ENCODE measurements at regions not wholly inside any gene's neighbourhood (a gene's known extent, or its start where the extent isn't known, plus 50 kb on each side); places are given as distances from the start of the nearest gene placed in this dataset.
"Not testable (repeated sequence)": the region's sequence is repeated elsewhere in the genome, so short reads cannot be mapped to it uniquely, and the experiment has no call there.

GRCh38 chr2:84026818-84027217 lies 432.3 kb downstream of the SUCLG1 start:
- Mint-ChIP-seq H3K36me3 (no peaks in the 10 kb centered on the region), H3K9me3 (no peaks in the 10 kb centered on the region), H3K27ac (no peak overlapping the region), H3K4me3 (no peak overlapping the region), H3K4me1 (no peaks in the 10 kb centered on the region), H3K27me3 (peaks cover 2% of the 10 kb centered on the region)
- POLR2A ChIA-PET, result no interaction called here
- DNase-seq (no peak), ATAC-seq (ENCODE audit: low read depth) (no peak)

- Mint-ChIP-seq H3K27me3 (peaks cover 2% of the 10 kb centered on the region), H3K9me3 (no peaks in the 10 kb centered on the region), H3K4me1 (no peaks in the 10 kb centered on the region), H3K27ac (no peak overlapping the region), H3K4me3 (no peak overlapping the region), H3K36me3 (no peaks in the 10 kb centered on the region)
- DNase-seq (no peak), ATAC-seq (ENCODE audit: low read depth) (no peak)
- POLR2A ChIA-PET, result no interaction called here
Measured at GRCh38 chr2:84022810-84023431, 436.2 kb downstream of the SUCLG1 start.

- no peak overlapping the region for H3K4me3 Mint-ChIP-seq
Measured at GRCh38 chr2:84017010-84017409, 442.1 kb downstream of the SUCLG1 start.

GRCh38 chr2:84016183-84016582 lies 442.9 kb downstream of the SUCLG1 start:
- no peaks in the 10 kb centered on the region for H3K9me3 Mint-ChIP-seq
- H3K27me3 Mint-ChIP-seq, result peaks cover 5% of the 10 kb centered on the region
- DNase-seq, result no peak
- H3K4me3 Mint-ChIP-seq, result no peak overlapping the region
- ATAC-seq (ENCODE audit: low read depth), result no peak
- no peaks in the 10 kb centered on the region for H3K36me3 Mint-ChIP-seq
- H3K4me1 Mint-ChIP-seq, result no peaks in the 10 kb centered on the region
- H3K27ac Mint-ChIP-seq, result no peak overlapping the region
- POLR2A ChIA-PET, result no interaction called here

More at GRCh38 chr2:84017010-84017409, 442.1 kb downstream of the SUCLG1 start:
- Mint-ChIP-seq H3K36me3 (no peaks in the 10 kb centered on the region), H3K27me3 (peaks cover 5% of the 10 kb centered on the region), H3K9me3 (no peaks in the 10 kb centered on the region), H3K27ac (no peak overlapping the region), H3K4me1 (no peaks in the 10 kb centered on the region)
- no peak for ATAC-seq (ENCODE audit: low read depth)
- no peak for DNase-seq
- POLR2A ChIA-PET, result no interaction called here

- no peaks in the 10 kb centered on the region for H3K27me3 Mint-ChIP-seq
- DNase-seq (no peak), ATAC-seq (ENCODE audit: low read depth) (no peak)
- no peak overlapping the region for H3K27ac Mint-ChIP-seq
- H3K36me3 Mint-ChIP-seq, result no peaks in the 10 kb centered on the region
- POLR2A ChIA-PET, result no interaction called here
- no peaks in the 10 kb centered on the region for H3K9me3 Mint-ChIP-seq
- no peaks in the 10 kb centered on the region for H3K4me1 Mint-ChIP-seq
- no peak overlapping the region for H3K4me3 Mint-ChIP-seq
Measured at GRCh38 chr2:83997889-83998288, 461.2 kb downstream of the SUCLG1 start.

GRCh38 chr2:83994633-83995179 lies 464.4 kb downstream of the SUCLG1 start:
- no peak for DNase-seq
- Mint-ChIP-seq H3K9me3 (no peaks in the 10 kb centered on the region), H3K4me3 (no peak overlapping the region), H3K27ac (no peak overlapping the region), H3K4me1 (no peaks in the 10 kb centered on the region), H3K36me3 (no peaks in the 10 kb centered on the region), H3K27me3 (peaks cover 2% of the 10 kb centered on the region)
- POLR2A ChIA-PET, result no interaction called here
- no peak for ATAC-seq (ENCODE audit: low read depth)

GRCh38 chr2:83993873-83994632 lies 465.0 kb downstream of the SUCLG1 start:
- POLR2A ChIA-PET, result no interaction called here
- no peak for DNase-seq
- Mint-ChIP-seq H3K4me1 (no peaks in the 10 kb centered on the region), H3K27ac (no peak overlapping the region), H3K9me3 (no peaks in the 10 kb centered on the region), H3K27me3 (peaks cover 2% of the 10 kb centered on the region), H3K36me3 (no peaks in the 10 kb centered on the region), H3K4me3 (no peak overlapping the region)
- no peak for ATAC-seq (ENCODE audit: low read depth)

GRCh38 chr2:83991992-83992391 lies 467.1 kb downstream of the SUCLG1 start:
- H3K27ac Mint-ChIP-seq, result no peak overlapping the region
- no peak overlapping the region for H3K4me3 Mint-ChIP-seq
- ATAC-seq (ENCODE audit: low read depth) (no peak), DNase-seq (no peak)
- POLR2A ChIA-PET, result no interaction called here
- no peaks in the 10 kb centered on the region for H3K36me3 Mint-ChIP-seq
- H3K9me3 Mint-ChIP-seq, result no peaks in the 10 kb centered on the region
- H3K4me1 Mint-ChIP-seq, result no peaks in the 10 kb centered on the region
- H3K27me3 Mint-ChIP-seq, result peaks cover 2% of the 10 kb centered on the region

- no peak for DNase-seq
- POLR2A ChIA-PET, result no interaction called here
- H3K27me3 Mint-ChIP-seq, result peaks cover 2% of the 10 kb centered on the region
- no peak for ATAC-seq (ENCODE audit: low read depth)
- H3K36me3 Mint-ChIP-seq, result no peaks in the 10 kb centered on the region
- no peaks in the 10 kb centered on the region for H3K4me1 Mint-ChIP-seq
- no peak overlapping the region for H3K4me3 Mint-ChIP-seq
- no peak overlapping the region for H3K27ac Mint-ChIP-seq
- no peaks in the 10 kb centered on the region for H3K9me3 Mint-ChIP-seq
Measured at GRCh38 chr2:83990636-83991035, 468.4 kb downstream of the SUCLG1 start.

GRCh38 chr2:83976628-83977027 lies 482.5 kb downstream of the SUCLG1 start:
- not testable (repeated sequence) for H3K4me3 Mint-ChIP-seq

GRCh38 chr2:83972128-83972527 lies 487.0 kb downstream of the SUCLG1 start:
- H3K4me1 Mint-ChIP-seq, result no peaks in the 10 kb centered on the region
- DNase-seq (no peak), ATAC-seq (ENCODE audit: low read depth) (no peak)
- peaks cover 2% of the 10 kb centered on the region for H3K9me3 Mint-ChIP-seq
- POLR2A ChIA-PET, result no interaction called here
- H3K36me3 Mint-ChIP-seq, result no peaks in the 10 kb centered on the region
- H3K4me3 Mint-ChIP-seq, result no peak overlapping the region
- no peak overlapping the region for H3K27ac Mint-ChIP-seq
- H3K27me3 Mint-ChIP-seq, result no peaks in the 10 kb centered on the region

More at GRCh38 chr2:83976628-83977027, 482.5 kb downstream of the SUCLG1 start:
- ATAC-seq (ENCODE audit: low read depth); DNase-seq; H3K9me3 Mint-ChIP-seq; POLR2A ChIA-PET; H3K4me1 Mint-ChIP-seq; H3K36me3 Mint-ChIP-seq; H3K27me3 Mint-ChIP-seq; H3K27ac Mint-ChIP-seq: not testable (repeated sequence)

GRCh38 chr2:83971547-83971946 lies 487.5 kb downstream of the SUCLG1 start:
- DNase-seq (no peak), ATAC-seq (ENCODE audit: low read depth) (no peak)
- H3K9me3 Mint-ChIP-seq, result peaks cover 2% of the 10 kb centered on the region
- no peak overlapping the region for H3K27ac Mint-ChIP-seq
- no peaks in the 10 kb centered on the region for H3K4me1 Mint-ChIP-seq
- no peaks in the 10 kb centered on the region for H3K36me3 Mint-ChIP-seq
- POLR2A ChIA-PET, result no interaction called here
- H3K4me3 Mint-ChIP-seq, result no peak overlapping the region
- H3K27me3 Mint-ChIP-seq, result no peaks in the 10 kb centered on the region

- no peaks in the 10 kb centered on the region for H3K27me3 Mint-ChIP-seq
- POLR2A ChIA-PET, result no interaction called here
- H3K27ac Mint-ChIP-seq, result no peak overlapping the region
- no peak overlapping the region for H3K4me3 Mint-ChIP-seq
- no peaks in the 10 kb centered on the region for H3K4me1 Mint-ChIP-seq
- no peaks in the 10 kb centered on the region for H3K9me3 Mint-ChIP-seq
- ATAC-seq (ENCODE audit: low read depth), result no peak
- no peaks in the 10 kb centered on the region for H3K36me3 Mint-ChIP-seq
- DNase-seq, result no peak
Measured at GRCh38 chr2:83970217-83970929, 488.7 kb downstream of the SUCLG1 start.

- no peaks in the 10 kb centered on the region for H3K27me3 Mint-ChIP-seq
- DNase-seq, result no peak
- POLR2A ChIA-PET, result no interaction called here
- no peaks in the 10 kb centered on the region for H3K9me3 Mint-ChIP-seq
- H3K4me3 Mint-ChIP-seq, result no peak overlapping the region
- H3K27ac Mint-ChIP-seq, result no peak overlapping the region
- H3K4me1 Mint-ChIP-seq, result no peaks in the 10 kb centered on the region
- ATAC-seq (ENCODE audit: low read depth), result no peak
- H3K36me3 Mint-ChIP-seq, result no peaks in the 10 kb centered on the region
Measured at GRCh38 chr2:83969085-83969484, 490.0 kb downstream of the SUCLG1 start.

All from activated naive CD8-positive, alpha-beta T cell treated with anti-CD3 and anti-CD28 coated beads, Interleukin-2, amount 10 ng/mL, durations not matched to agents 7 days and 5 days (primary cell).